ENCODE measurements at regions not wholly inside any gene's neighbourhood (a gene's known extent, or its start where the extent isn't known, plus 50 kb on each side); places are given as distances from the start of the nearest gene placed in this dataset.

DNA sequence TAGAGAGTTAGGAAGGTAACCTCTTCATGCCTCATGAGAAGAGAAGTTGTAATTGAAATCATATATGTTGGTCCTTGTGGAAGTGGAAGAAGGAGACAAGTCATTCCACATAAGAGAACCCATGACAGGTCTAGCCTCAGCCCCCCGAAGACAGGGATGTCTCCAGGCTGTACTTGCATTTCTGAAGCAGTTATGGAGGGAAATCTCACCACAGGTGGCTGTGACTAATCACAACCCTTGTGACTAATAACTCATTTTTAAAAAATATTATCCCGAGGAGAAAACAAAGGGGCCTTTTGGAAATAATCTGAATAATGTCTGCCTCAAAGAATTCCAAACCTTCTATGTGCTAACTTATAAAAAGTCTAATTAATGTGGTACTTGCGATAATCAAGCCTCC lies 262.1 kb upstream of the RPS23 start:
- Histone ChIP-seq H2BK5ac (ENCODE audit: low read depth, low read length, poor library complexity) (no peak overlapping the region), H3K18ac (ENCODE audit: low read length) (no peak overlapping the region), H3K4ac (ENCODE audit: low read depth, low read length) (no peak overlapping the region), H3K4me1 (ENCODE audit: control insufficient read depth in 1 of 2, insufficient read depth in 2 of 2, low read length in 2 of 2) (no peaks in the 10 kb centered on the region), H3K23ac (ENCODE audit: low read length) (no peak overlapping the region), H4K91ac (ENCODE audit: low read depth, low read length) (no peak overlapping the region), H3K36me3 (ENCODE audit: control insufficient read depth in 1 of 2, insufficient read depth in 2 of 2, low read length in 2 of 2) (no peaks in the 10 kb centered on the region), H3K4me2 (ENCODE audit: low read length) (no peak overlapping the region), H3K14ac (ENCODE audit: low read length) (no peak overlapping the region), H3K79me1 (ENCODE audit: low read length) (no peaks in the 10 kb centered on the region), H3K27ac (ENCODE audit: low read depth, low read length) (no peak overlapping the region), H3K9me3 (ENCODE audit: insufficient read depth, low read depth, low read length) (peaks cover 6% of the 10 kb centered on the region), H3K27me3 (ENCODE audit: insufficient read depth, low read length) (no peaks in the 10 kb centered on the region), H4K12ac (ENCODE audit: low read depth, low read length) (no peak overlapping the region), H2AK5ac (ENCODE audit: low read length) (no peak overlapping the region), H2AFZ (ENCODE audit: insufficient read depth, low read length, poor library complexity) (no peak overlapping the region), H2BK120ac (ENCODE audit: insufficient read depth, low read length, poor library complexity) (no peak overlapping the region), H4K8ac (ENCODE audit: low read depth, low read length) (no peak overlapping the region), H3K4me3 (ENCODE audit: low read depth, low read length) (no peak overlapping the region), H2BK12ac (ENCODE audit: low read length) (no peak overlapping the region), H3K79me2 (ENCODE audit: control insufficient read depth, insufficient read depth, low read length, poor library complexity) (no peaks in the 10 kb centered on the region), H3K9ac (ENCODE audit: low read length) (no peak overlapping the region)
- WGBS (ENCODE audit: extremely low coverage, insufficient coverage, insufficient read length): no CpG with 5 or more reads among the region's 3 CpGs
- DNase-seq: no peak

DNA sequence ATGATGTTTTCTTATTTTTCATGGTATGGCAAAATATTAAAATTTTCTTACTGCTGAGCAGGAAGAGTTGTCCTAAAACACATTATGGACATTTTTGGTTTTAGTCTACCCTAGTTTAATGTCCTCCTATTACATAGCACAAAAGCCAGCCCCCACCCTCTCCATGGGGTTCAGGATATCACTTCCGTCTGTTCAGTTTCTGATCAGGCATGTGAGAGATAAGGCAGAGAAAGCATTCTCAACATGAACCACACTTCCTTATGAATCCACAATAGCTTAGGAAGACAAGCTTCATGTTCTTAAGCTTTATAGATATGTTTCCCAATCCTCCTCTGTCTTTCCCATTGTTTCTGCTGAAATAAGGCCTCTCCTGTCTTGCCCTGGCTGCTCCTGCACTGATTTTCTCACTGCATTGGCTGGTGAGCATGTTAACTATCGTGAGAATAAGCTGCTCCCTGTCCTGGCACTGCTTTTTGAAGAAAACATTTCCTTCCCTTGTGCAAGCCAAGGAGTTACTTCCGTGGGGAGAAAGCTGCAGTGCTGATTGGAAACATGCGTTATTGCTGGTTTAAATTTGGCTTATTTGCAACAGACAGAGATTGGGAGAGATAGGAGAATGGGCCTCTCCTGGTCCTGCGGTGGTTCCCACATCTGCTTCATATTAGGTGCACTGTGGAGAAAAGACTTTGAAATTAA lies 260.3 kb upstream of the RPS23 start:
- no peak for DNase-seq
- Histone ChIP-seq H3K4me2 (ENCODE audit: low read length) (no peak overlapping the region), H3K79me1 (ENCODE audit: low read length) (no peaks in the 10 kb centered on the region), H2AFZ (ENCODE audit: insufficient read depth, low read length, poor library complexity) (no peak overlapping the region), H3K14ac (ENCODE audit: low read length) (no peak overlapping the region), H4K12ac (ENCODE audit: low read depth, low read length) (no peak overlapping the region), H3K9ac (ENCODE audit: low read length) (no peak overlapping the region), H2BK5ac (ENCODE audit: low read depth, low read length, poor library complexity) (no peak overlapping the region), H3K4ac (ENCODE audit: low read depth, low read length) (no peak overlapping the region), H3K23ac (ENCODE audit: low read length) (peak overlapping the region; percentile 25), H3K9me3 (ENCODE audit: insufficient read depth, low read depth, low read length) (no peaks in the 10 kb centered on the region), H4K8ac (ENCODE audit: low read depth, low read length) (no peak overlapping the region), H3K4me3 (ENCODE audit: low read depth, low read length) (no peak overlapping the region), H2BK12ac (ENCODE audit: low read length) (no peak overlapping the region), H2BK120ac (ENCODE audit: insufficient read depth, low read length, poor library complexity) (no peak overlapping the region), H3K36me3 (ENCODE audit: control insufficient read depth in 1 of 2, insufficient read depth in 2 of 2, low read length in 2 of 2) (no peaks in the 10 kb centered on the region), H3K4me1 (ENCODE audit: control insufficient read depth in 1 of 2, insufficient read depth in 2 of 2, low read length in 2 of 2) (no peaks in the 10 kb centered on the region), H4K91ac (ENCODE audit: low read depth, low read length) (no peak overlapping the region), H3K27me3 (ENCODE audit: insufficient read depth, low read length) (no peaks in the 10 kb centered on the region), H3K18ac (ENCODE audit: low read length) (no peak overlapping the region), H2AK5ac (ENCODE audit: low read length) (no peak overlapping the region), H3K27ac (ENCODE audit: low read depth, low read length) (no peak overlapping the region), H3K79me2 (ENCODE audit: control insufficient read depth, insufficient read depth, low read length, poor library complexity) (no peaks in the 10 kb centered on the region)
- no CpG with 5 or more reads among the region's 5 CpGs for WGBS (ENCODE audit: extremely low coverage, insufficient coverage, insufficient read length)

DNA sequence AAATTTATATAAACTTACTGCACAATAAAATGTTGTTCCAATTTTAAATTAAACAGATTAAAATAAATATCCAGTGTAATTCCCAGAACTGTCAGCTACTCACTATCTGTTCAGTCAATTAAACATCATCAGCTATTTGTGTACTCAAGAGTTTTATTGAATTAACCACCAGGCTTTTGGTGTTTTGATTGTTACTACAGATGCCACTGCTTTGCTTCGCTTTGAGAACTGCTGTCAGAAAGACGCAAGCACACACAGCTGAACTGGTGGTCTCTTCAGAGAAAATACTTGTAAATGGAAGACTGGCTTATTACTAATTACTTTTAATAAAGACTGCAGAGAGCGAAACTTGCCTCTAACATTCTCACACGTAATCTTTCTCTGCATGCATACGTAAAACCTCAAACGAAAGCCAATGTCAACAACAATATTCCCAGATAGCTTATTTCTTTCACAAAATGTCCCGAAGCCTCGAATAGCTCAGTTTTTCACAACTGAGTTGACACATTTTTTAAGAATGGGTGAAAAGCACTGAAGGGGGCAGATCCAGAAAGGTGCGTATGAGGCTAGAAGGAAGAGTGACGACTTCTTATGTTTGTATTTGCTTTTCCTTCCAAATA lies 259.6 kb upstream of the RPS23 start:
- Histone ChIP-seq H3K23ac (ENCODE audit: low read length) (no peak overlapping the region), H2BK12ac (ENCODE audit: low read length) (no peak overlapping the region), H3K79me2 (ENCODE audit: control insufficient read depth, insufficient read depth, low read length, poor library complexity) (no peaks in the 10 kb centered on the region), H4K8ac (ENCODE audit: low read depth, low read length) (no peak overlapping the region), H3K4ac (ENCODE audit: low read depth, low read length) (no peak overlapping the region), H4K12ac (ENCODE audit: low read depth, low read length) (no peak overlapping the region), H3K18ac (ENCODE audit: low read length) (no peak overlapping the region), H3K4me2 (ENCODE audit: low read length) (no peak overlapping the region), H3K9me3 (ENCODE audit: insufficient read depth, low read depth, low read length) (no peaks in the 10 kb centered on the region), H4K91ac (ENCODE audit: low read depth, low read length) (no peak overlapping the region), H3K4me1 (ENCODE audit: control insufficient read depth in 1 of 2, insufficient read depth in 2 of 2, low read length in 2 of 2) (no peaks in the 10 kb centered on the region), H3K9ac (ENCODE audit: low read length) (no peak overlapping the region), H3K36me3 (ENCODE audit: control insufficient read depth in 1 of 2, insufficient read depth in 2 of 2, low read length in 2 of 2) (no peaks in the 10 kb centered on the region), H2BK120ac (ENCODE audit: insufficient read depth, low read length, poor library complexity) (no peak overlapping the region), H2AK5ac (ENCODE audit: low read length) (no peak overlapping the region), H2BK5ac (ENCODE audit: low read depth, low read length, poor library complexity) (no peak overlapping the region), H3K27me3 (ENCODE audit: insufficient read depth, low read length) (no peaks in the 10 kb centered on the region), H3K79me1 (ENCODE audit: low read length) (no peaks in the 10 kb centered on the region), H2AFZ (ENCODE audit: insufficient read depth, low read length, poor library complexity) (no peak overlapping the region), H3K14ac (ENCODE audit: low read length) (no peak overlapping the region), H3K4me3 (ENCODE audit: low read depth, low read length) (no peak overlapping the region), H3K27ac (ENCODE audit: low read depth, low read length) (no peak overlapping the region)
- no CpG with 5 or more reads among the region's 10 CpGs for WGBS (ENCODE audit: extremely low coverage, insufficient coverage, insufficient read length)
- no peak for DNase-seq

DNA sequence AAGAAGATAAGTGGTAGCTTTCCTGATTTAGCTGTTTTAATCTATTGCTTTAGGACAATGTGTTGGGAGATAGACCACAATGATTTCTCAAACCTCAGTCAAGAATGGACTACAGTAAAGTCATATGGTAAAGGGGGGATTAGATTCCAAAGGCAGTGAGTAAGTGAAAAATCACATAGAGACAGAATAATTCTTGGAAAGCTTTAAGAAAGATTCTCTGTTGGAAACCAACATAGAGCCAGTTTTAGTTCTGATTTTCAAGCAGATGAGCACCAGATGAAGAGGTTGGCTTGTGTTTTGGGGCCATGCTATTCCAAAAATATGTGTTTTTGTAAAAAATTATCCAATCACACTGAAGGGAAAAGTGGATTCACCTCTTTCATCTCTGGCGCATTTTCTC lies 256.8 kb upstream of the RPS23 start:
- Histone ChIP-seq H3K4me2 (ENCODE audit: low read length) (no peak overlapping the region), H3K9ac (ENCODE audit: low read length) (no peak overlapping the region), H4K91ac (ENCODE audit: low read depth, low read length) (no peak overlapping the region), H4K12ac (ENCODE audit: low read depth, low read length) (no peak overlapping the region), H2AK5ac (ENCODE audit: low read length) (no peak overlapping the region), H2BK5ac (ENCODE audit: low read depth, low read length, poor library complexity) (no peak overlapping the region), H3K79me1 (ENCODE audit: low read length) (no peaks in the 10 kb centered on the region), H3K14ac (ENCODE audit: low read length) (no peak overlapping the region), H2BK12ac (ENCODE audit: low read length) (no peak overlapping the region), H3K27me3 (ENCODE audit: insufficient read depth, low read length) (no peaks in the 10 kb centered on the region), H3K4ac (ENCODE audit: low read depth, low read length) (no peak overlapping the region), H3K36me3 (ENCODE audit: control insufficient read depth in 1 of 2, insufficient read depth in 2 of 2, low read length in 2 of 2) (no peaks in the 10 kb centered on the region), H3K27ac (ENCODE audit: low read depth, low read length) (no peak overlapping the region), H3K23ac (ENCODE audit: low read length) (no peak overlapping the region), H3K79me2 (ENCODE audit: control insufficient read depth, insufficient read depth, low read length, poor library complexity) (no peaks in the 10 kb centered on the region), H3K4me1 (ENCODE audit: control insufficient read depth in 1 of 2, insufficient read depth in 2 of 2, low read length in 2 of 2) (no peaks in the 10 kb centered on the region), H3K4me3 (ENCODE audit: low read depth, low read length) (no peak overlapping the region), H3K9me3 (ENCODE audit: insufficient read depth, low read depth, low read length) (no peaks in the 10 kb centered on the region), H2BK120ac (ENCODE audit: insufficient read depth, low read length, poor library complexity) (no peak overlapping the region), H3K18ac (ENCODE audit: low read length) (no peak overlapping the region), H2AFZ (ENCODE audit: insufficient read depth, low read length, poor library complexity) (no peak overlapping the region), H4K8ac (ENCODE audit: low read depth, low read length) (no peak overlapping the region)
- no peak for DNase-seq
- no CpG with 5 or more reads among the region's 1 CpG for WGBS (ENCODE audit: extremely low coverage, insufficient coverage, insufficient read length)

All from trophoblast cell (in vitro differentiated cells and primary cell).